Activated T-helper 17 cell treated with anti-CD3 and anti-CD28 coated beads, Interleukin-2, amount 50 U/mL, for 72 hours (primary cell): ENCODE measurements at regions not wholly inside any gene's neighbourhood (a gene's known extent, or its start where the extent isn't known, plus 50 kb on each side); places are given as distances from the start of the nearest gene placed in this dataset.
"Not testable (repeated sequence)": the region's sequence is repeated elsewhere in the genome, so short reads cannot be mapped to it uniquely, and the experiment has no call there.

Experiments
- ATAC-seq: fragments of 150-1000 bp; cut with Tn5 transposase; replicated peaks from 2 replicates; pipeline ENCODE4 v1.10.0; 2021; ENCODE audit warnings: mild to moderate bottlenecking, moderate library complexity
- H3K27ac Mint-ChIP-seq: one replicate; pipeline ENCODE4 v1.8.0; 2022; ENCODE audit warnings: mixed read lengths
- H3K27me3 Mint-ChIP-seq: one replicate; pipeline ENCODE4 v1.8.0; 2022; ENCODE audit warnings: mixed read lengths
- H3K36me3 Mint-ChIP-seq: one replicate; pipeline ENCODE4 v1.8.0; 2022; ENCODE audit warnings: low read depth, mild to moderate bottlenecking, mixed read lengths
- H3K4me1 Mint-ChIP-seq: one replicate; pipeline ENCODE4 v1.8.0; 2022; ENCODE audit warnings: mixed read lengths
- H3K4me3 Mint-ChIP-seq: one replicate; pipeline ENCODE4 v1.8.0; 2022; ENCODE audit warnings: mild to moderate bottlenecking, mixed read lengths
- H3K9me3 Mint-ChIP-seq: one replicate; pipeline ENCODE4 v1.8.0; 2022; ENCODE audit warnings: mixed read lengths

GRCh38 chr6:140493470-140493869 is 1119.0 kb upstream of the CITED2 start:
- not testable (repeated sequence) for H3K4me1 Mint-ChIP-seq, H3K27me3 Mint-ChIP-seq, H3K27ac Mint-ChIP-seq, H3K4me3 Mint-ChIP-seq, H3K9me3 Mint-ChIP-seq, ATAC-seq, H3K36me3 Mint-ChIP-seq

GRCh38 chr6:140490081-140490480 is 1115.6 kb upstream of the CITED2 start:
- no peaks in the 10 kb centered on the region for H3K36me3 Mint-ChIP-seq
- no peak overlapping the region for H3K27ac Mint-ChIP-seq
- no peak overlapping the region for H3K4me3 Mint-ChIP-seq
- no peaks in the 10 kb centered on the region for H3K27me3 Mint-ChIP-seq
- no peaks in the 10 kb centered on the region for H3K9me3 Mint-ChIP-seq
- ATAC-seq: no peak
- peaks cover 6% of the 10 kb centered on the region for H3K4me1 Mint-ChIP-seq

GRCh38 chr6:140487586-140487985 is 1113.1 kb upstream of the CITED2 start:
- no peak overlapping the region for H3K4me3 Mint-ChIP-seq
- no peaks in the 10 kb centered on the region for H3K36me3 Mint-ChIP-seq
- H3K27me3 Mint-ChIP-seq: no peaks in the 10 kb centered on the region
- no peak overlapping the region for H3K27ac Mint-ChIP-seq
- ATAC-seq: no peak
- peaks cover 6% of the 10 kb centered on the region for H3K4me1 Mint-ChIP-seq
- no peaks in the 10 kb centered on the region for H3K9me3 Mint-ChIP-seq

GRCh38 chr6:140486450-140487361 is 1112.3 kb upstream of the CITED2 start:
- Mint-ChIP-seq H3K27ac (peak overlapping the region; percentile 32), H3K4me1 (peaks cover 6% of the 10 kb centered on the region), H3K36me3 (no peaks in the 10 kb centered on the region), H3K4me3 (peak overlapping the region; percentile 44), H3K27me3 (no peaks in the 10 kb centered on the region), H3K9me3 (no peaks in the 10 kb centered on the region)
- ATAC-seq: no peak

GRCh38 chr6:140485740-140486449 is 1111.4 kb upstream of the CITED2 start:
- Mint-ChIP-seq H3K27ac (peak overlapping the region; percentile 32), H3K4me3 (peak overlapping the region; percentile 44)

GRCh38 chr6:140480852-140481251 is 1106.4 kb upstream of the CITED2 start:
- no peaks in the 10 kb centered on the region for H3K4me1 Mint-ChIP-seq
- H3K27ac Mint-ChIP-seq: no peak overlapping the region
- no peaks in the 10 kb centered on the region for H3K36me3 Mint-ChIP-seq
- ATAC-seq: no peak
- no peak overlapping the region for H3K4me3 Mint-ChIP-seq
- no peaks in the 10 kb centered on the region for H3K27me3 Mint-ChIP-seq
- no peaks in the 10 kb centered on the region for H3K9me3 Mint-ChIP-seq

More at GRCh38 chr6:140485740-140486449, 1111.4 kb upstream of the CITED2 start:
- H3K36me3 Mint-ChIP-seq: no peaks in the 10 kb centered on the region
- peak; percentile 86 for ATAC-seq
- H3K4me1 Mint-ChIP-seq: peaks cover 6% of the 10 kb centered on the region
- no peaks in the 10 kb centered on the region for H3K9me3 Mint-ChIP-seq
- no peaks in the 10 kb centered on the region for H3K27me3 Mint-ChIP-seq

GRCh38 chr6:140478631-140479030 is 1104.2 kb upstream of the CITED2 start:
- no peak for ATAC-seq
- Mint-ChIP-seq H3K27ac (no peak overlapping the region), H3K9me3 (no peaks in the 10 kb centered on the region)

GRCh38 chr6:140475086-140475485 is 1100.6 kb upstream of the CITED2 start:
- ATAC-seq: no peak
- no peaks in the 10 kb centered on the region for H3K9me3 Mint-ChIP-seq
- H3K27ac Mint-ChIP-seq: no peak overlapping the region

More at GRCh38 chr6:140478631-140479030, 1104.2 kb upstream of the CITED2 start:
- Mint-ChIP-seq H3K4me1 (no peaks in the 10 kb centered on the region), H3K36me3 (no peaks in the 10 kb centered on the region), H3K27me3 (no peaks in the 10 kb centered on the region), H3K4me3 (no peak overlapping the region)

GRCh38 chr6:140464720-140465119 is 1090.3 kb upstream of the CITED2 start:
- H3K27ac Mint-ChIP-seq: no peak overlapping the region
- no peaks in the 10 kb centered on the region for H3K4me1 Mint-ChIP-seq
- H3K9me3 Mint-ChIP-seq: no peaks in the 10 kb centered on the region
- ATAC-seq: no peak
- H3K4me3 Mint-ChIP-seq: no peak overlapping the region
- H3K36me3 Mint-ChIP-seq: no peaks in the 10 kb centered on the region
- H3K27me3 Mint-ChIP-seq: peaks cover 8% of the 10 kb centered on the region

More at GRCh38 chr6:140475086-140475485, 1100.6 kb upstream of the CITED2 start:
- no peak overlapping the region for H3K4me3 Mint-ChIP-seq
- H3K4me1 Mint-ChIP-seq: no peaks in the 10 kb centered on the region
- H3K36me3 Mint-ChIP-seq: no peaks in the 10 kb centered on the region
- H3K27me3 Mint-ChIP-seq: no peaks in the 10 kb centered on the region

- ATAC-seq: no peak
- no peak overlapping the region for H3K4me3 Mint-ChIP-seq
- H3K27ac Mint-ChIP-seq: no peak overlapping the region
- no peaks in the 10 kb centered on the region for H3K4me1 Mint-ChIP-seq
- peaks cover 13% of the 10 kb centered on the region for H3K27me3 Mint-ChIP-seq
- H3K9me3 Mint-ChIP-seq: no peaks in the 10 kb centered on the region
- H3K36me3 Mint-ChIP-seq: no peaks in the 10 kb centered on the region
Measured at GRCh38 chr6:140463312-140463710, 1088.9 kb upstream of the CITED2 start.

GRCh38 chr6:140462453-140463311 is 1088.2 kb upstream of the CITED2 start:
- ATAC-seq: no peak
- H3K4me3 Mint-ChIP-seq: no peak overlapping the region
- H3K9me3 Mint-ChIP-seq: no peaks in the 10 kb centered on the region
- no peaks in the 10 kb centered on the region for H3K36me3 Mint-ChIP-seq
- no peak overlapping the region for H3K27ac Mint-ChIP-seq
- peaks cover 13% of the 10 kb centered on the region for H3K27me3 Mint-ChIP-seq
- H3K4me1 Mint-ChIP-seq: no peaks in the 10 kb centered on the region

GRCh38 chr6:140462076-140462452 is 1087.6 kb upstream of the CITED2 start:
- no peak for ATAC-seq
- no peaks in the 10 kb centered on the region for H3K9me3 Mint-ChIP-seq
- no peaks in the 10 kb centered on the region for H3K36me3 Mint-ChIP-seq

GRCh38 chr6:140460267-140460666 is 1085.8 kb upstream of the CITED2 start:
- peaks cover 13% of the 10 kb centered on the region for H3K27me3 Mint-ChIP-seq
- no peaks in the 10 kb centered on the region for H3K9me3 Mint-ChIP-seq
- no peaks in the 10 kb centered on the region for H3K36me3 Mint-ChIP-seq
- H3K4me3 Mint-ChIP-seq: no peak overlapping the region
- H3K4me1 Mint-ChIP-seq: no peaks in the 10 kb centered on the region
- no peak for ATAC-seq
- H3K27ac Mint-ChIP-seq: no peak overlapping the region

More at GRCh38 chr6:140462076-140462452, 1087.6 kb upstream of the CITED2 start:
- Mint-ChIP-seq H3K4me3 (no peak overlapping the region), H3K27ac (no peak overlapping the region), H3K4me1 (no peaks in the 10 kb centered on the region), H3K27me3 (peaks cover 13% of the 10 kb centered on the region)

GRCh38 chr6:140459209-140459608 is 1084.8 kb upstream of the CITED2 start:
- H3K27ac Mint-ChIP-seq: no peak overlapping the region
- peaks cover 13% of the 10 kb centered on the region for H3K27me3 Mint-ChIP-seq
- no peaks in the 10 kb centered on the region for H3K9me3 Mint-ChIP-seq
- ATAC-seq: no peak
- no peaks in the 10 kb centered on the region for H3K36me3 Mint-ChIP-seq
- no peaks in the 10 kb centered on the region for H3K4me1 Mint-ChIP-seq
- no peak overlapping the region for H3K4me3 Mint-ChIP-seq
